ENCODE measurements at regions not wholly inside any gene's neighbourhood (a gene's known extent, or its start where the extent isn't known, plus 50 kb on each side); places are given as distances from the start of the nearest gene placed in this dataset.
"Not testable (repeated sequence)": the region's sequence is repeated elsewhere in the genome, so short reads cannot be mapped to it uniquely, and the experiment has no call there.

- FAIRE-seq (no peak), DNase-seq (ENCODE audit: low spot score in 2 of 2) (no peak)
Measured at GRCh38 chr3:75237053-75237452, 427.1 kb upstream of the FRG2C start.

GRCh38 chr3:75237477-75237876 is 426.7 kb upstream of the FRG2C start:
- DNase-seq (ENCODE audit: low spot score in 2 of 2) (no peak), FAIRE-seq (no peak)

- not testable (repeated sequence) for FAIRE-seq; DNase-seq (ENCODE audit: low spot score in 2 of 2)
Measured at GRCh38 chr3:75241226-75241962, 422.7 kb upstream of the FRG2C start.

- no peak for DNase-seq (ENCODE audit: low spot score in 2 of 2)
- no peak for FAIRE-seq
Measured at GRCh38 chr3:75242012-75242735, 422.0 kb upstream of the FRG2C start.

GRCh38 chr3:75248974-75249373 is 415.2 kb upstream of the FRG2C start:
- no peak for DNase-seq (ENCODE audit: low spot score in 2 of 2)

GRCh38 chr3:75254685-75255084 is 409.4 kb upstream of the FRG2C start:
- DNase-seq (ENCODE audit: low spot score in 2 of 2): no peak
- FAIRE-seq: no peak

More at GRCh38 chr3:75248974-75249373, 415.2 kb upstream of the FRG2C start:
- FAIRE-seq: no peak

- peak; percentile 64 for FAIRE-seq
- not testable (repeated sequence) for DNase-seq (ENCODE audit: low spot score in 2 of 2)
Measured at GRCh38 chr3:75258825-75259683, 405.1 kb upstream of the FRG2C start.

- not testable (repeated sequence) for DNase-seq (ENCODE audit: low spot score in 2 of 2); FAIRE-seq
Measured at GRCh38 chr3:75260975-75261374, 403.2 kb upstream of the FRG2C start.

GRCh38 chr3:75262661-75263060 is 401.5 kb upstream of the FRG2C start:
- FAIRE-seq (no peak), DNase-seq (ENCODE audit: low spot score in 2 of 2) (no peak)

GRCh38 chr3:75265897-75266296 is 398.2 kb upstream of the FRG2C start:
- DNase-seq (ENCODE audit: low spot score in 2 of 2) (no peak), FAIRE-seq (no peak)

- not testable (repeated sequence) for DNase-seq (ENCODE audit: low spot score in 2 of 2); FAIRE-seq
Measured at GRCh38 chr3:75268576-75268975, 395.6 kb upstream of the FRG2C start.

GRCh38 chr3:75272237-75272636 is 391.9 kb upstream of the FRG2C start:
- not testable (repeated sequence) for DNase-seq (ENCODE audit: low spot score in 2 of 2); FAIRE-seq

GRCh38 chr3:75272691-75273090 is 391.4 kb upstream of the FRG2C start:
- DNase-seq (ENCODE audit: low spot score in 2 of 2) (no peak), FAIRE-seq (no peak)

GRCh38 chr3:75285531-75286148 is 378.5 kb upstream of the FRG2C start:
- DNase-seq (ENCODE audit: low spot score in 2 of 2); FAIRE-seq: not testable (repeated sequence)

GRCh38 chr3:75288972-75289574 is 375.1 kb upstream of the FRG2C start:
- not testable (repeated sequence) for DNase-seq (ENCODE audit: low spot score in 2 of 2); FAIRE-seq

GRCh38 chr3:75294124-75294523 is 370.0 kb upstream of the FRG2C start:
- FAIRE-seq (peak; percentile 77), DNase-seq (ENCODE audit: low spot score in 2 of 2) (peak; percentile 41 to 48)

GRCh38 chr3:75295013-75295412 is 369.1 kb upstream of the FRG2C start:
- FAIRE-seq: no peak

GRCh38 chr3:75296858-75297257 is 367.3 kb upstream of the FRG2C start:
- DNase-seq (ENCODE audit: low spot score in 2 of 2) (no peak), FAIRE-seq (no peak)

More at GRCh38 chr3:75295013-75295412, 369.1 kb upstream of the FRG2C start:
- DNase-seq (ENCODE audit: low spot score in 2 of 2): no peak

- DNase-seq (ENCODE audit: low spot score in 2 of 2): no peak
- FAIRE-seq: no peak
Measured at GRCh38 chr3:75300606-75301005, 363.5 kb upstream of the FRG2C start.

GRCh38 chr3:75301050-75301449 is 363.1 kb upstream of the FRG2C start:
- DNase-seq (ENCODE audit: low spot score in 2 of 2); FAIRE-seq: not testable (repeated sequence)

All from frontal cortex (tissue), 3 donors.